Small intestine (tissue), 7 donors: ENCODE measurements at regions not wholly inside any gene's neighbourhood (a gene's known extent, or its start where the extent isn't known, plus 50 kb on each side); places are given as distances from the start of the nearest gene placed in this dataset.
"Not testable (repeated sequence)": the region's sequence is repeated elsewhere in the genome, so short reads cannot be mapped to it uniquely, and the experiment has no call there.

Experiments
- DNase-seq, 2 donors: peaks; one replicate each; pipeline versions ENCODE4 v3.0.0 to v3.0.0-alpha.2; 2013
- FAIRE-seq: peaks from 2 replicates; lab custom pipeline; 2012; peaks lifted over from hg19 to GRCh38; lab: Jason Lieb, UNC
- H3K27ac ChIP-seq, 3 donors: one replicate each; pipeline ENCODE4 v1.5.1; 2013; ENCODE audit warnings: low read length in 2 of 3, mild to moderate bottlenecking in 2 of 3, control low read depth in 1 of 3, inconsistent platforms in 1 of 3, low read depth in 1 of 3, moderate library complexity in 1 of 3
- H3K27me3 ChIP-seq, 3 donors: one replicate each; pipeline ENCODE4 v1.6.1; 2013; ENCODE audit warnings: low read length in 3 of 3, inconsistent platforms in 1 of 3; ENCODE audit not compliant: control insufficient read depth in 3 of 3, insufficient read depth in 3 of 3
- H3K36me3 ChIP-seq, 3 donors: one replicate each; pipeline ENCODE4 v1.6.1; 2013; ENCODE audit warnings: low read length in 3 of 3, inconsistent platforms in 1 of 3, low read depth in 1 of 3, mild to moderate bottlenecking in 1 of 3, moderate library complexity in 1 of 3; ENCODE audit not compliant: control insufficient read depth in 3 of 3, insufficient read depth in 2 of 3
- H3K4me1 ChIP-seq, 3 donors: one replicate each; pipeline ENCODE4 v1.6.1; 2013; ENCODE audit warnings: low read length in 2 of 3, inconsistent platforms in 1 of 3, low read depth in 1 of 3, mild to moderate bottlenecking in 1 of 3, moderate library complexity in 1 of 3; ENCODE audit not compliant: control insufficient read depth in 3 of 3, insufficient read depth in 2 of 3
- H3K4me3 ChIP-seq, 3 donors: one replicate each; pipeline ENCODE4 v1.5.1; 2013; ENCODE audit warnings: low read length in 3 of 3, control low read depth in 1 of 3, inconsistent platforms in 1 of 3, low read depth in 1 of 3, mild to moderate bottlenecking in 1 of 3, moderate library complexity in 1 of 3
- H3K9me3 ChIP-seq, 2 donors: one replicate each; pipeline ENCODE4 v1.6.1; 2013; ENCODE audit warnings: low read depth in 1 of 2, low read length in 1 of 2; ENCODE audit not compliant: control insufficient read depth in 2 of 2, insufficient read depth in 1 of 2
- WGBS, 3 donors: extraction: QIAGEN DNeasy Blood & Tissue Kit; methylation state at CpG; one replicate each; pipeline ENCODE4 v1.1.7; 2013; 5-methylcytosine and 5-hydroxymethylcytosine counted together
- donor health status: healthy with polysubstance abuse.
- donor health status: control.
- donor health status: control.
- donor health status: Bipolar disorder and iron deficiency.
- donor health status: healthy.

GRCh38 chr1:94753171-94753972 is 66.8 kb upstream of the SLC44A3 start:
- FAIRE-seq (no peak), DNase-seq (no peak)
- H3K4me3 ChIP-seq: no peak overlapping the region
- H3K4me1 ChIP-seq: peaks cover 0 to 4% (median 0%) of the 10 kb centered on the region in 3 donors
- H3K27me3 ChIP-seq: no peaks in the 10 kb centered on the region
- peaks cover 0 to 7% (median 0%) of the 10 kb centered on the region in 3 donors for H3K36me3 ChIP-seq
- H3K27ac ChIP-seq: peak overlapping the region in 1 of 3 donors; percentile 19
- H3K9me3 ChIP-seq: peaks cover 0 to 4% of the 10 kb centered on the region in 2 donors
- whole genome bisulfite sequencing, 3 donors: 46 to 62% (median 58%) methylated on average over 6 of the region's 6 CpGs

- not testable (repeated sequence) for H3K4me3 ChIP-seq, DNase-seq, FAIRE-seq, H3K27me3 ChIP-seq, H3K4me1 ChIP-seq, H3K27ac ChIP-seq, H3K9me3 ChIP-seq, H3K36me3 ChIP-seq
- WGBS, 3 donors: 87 to 98% (median 91%) methylated on average over 5 of the region's 5 CpGs
These were observed 68.7 kb upstream of the SLC44A3 start for GRCh38 chr1:94751483-94751882.

- no peak for DNase-seq
- Histone ChIP-seq H3K9me3 (peaks cover 0 to 4% of the 10 kb centered on the region in 2 donors), H3K4me3 (no peak overlapping the region), H3K36me3 (peaks cover 0 to 11% (median 0%) of the 10 kb centered on the region in 3 donors), H3K27me3 (no peaks in the 10 kb centered on the region), H3K4me1 (no peaks in the 10 kb centered on the region), H3K27ac (peak overlapping the region in 1 of 3 donors; percentile 42)
- FAIRE-seq: no peak
- WGBS, 3 donors: 72 to 85% (median 78%) methylated on average over 8 of the region's 8 CpGs
These were observed 73.3 kb upstream of the SLC44A3 start for GRCh38 chr1:94746635-94747525.

GRCh38 chr1:94745742-94746141 is 74.4 kb upstream of the SLC44A3 start:
- Histone ChIP-seq H3K9me3 (peaks cover 0 to 4% of the 10 kb centered on the region in 2 donors), H3K36me3 (peaks cover 0 to 11% (median 0%) of the 10 kb centered on the region in 3 donors), H3K4me1 (no peaks in the 10 kb centered on the region), H3K27me3 (no peaks in the 10 kb centered on the region), H3K4me3 (no peak overlapping the region), H3K27ac (no peak overlapping the region)
- FAIRE-seq (no peak), DNase-seq (no peak)

GRCh38 chr1:94743862-94744261 is 76.3 kb upstream of the SLC44A3 start:
- DNase-seq (no peak), FAIRE-seq (no peak)
- Histone ChIP-seq H3K4me1 (no peaks in the 10 kb centered on the region), H3K27me3 (no peaks in the 10 kb centered on the region), H3K4me3 (no peak overlapping the region), H3K9me3 (no peaks in the 10 kb centered on the region), H3K27ac (no peak overlapping the region), H3K36me3 (peaks cover 0 to 11% (median 0%) of the 10 kb centered on the region in 3 donors)
- 56 to 92% (median 77%) methylated on average over 1 of the region's 1 CpG for WGBS, 3 donors

- FAIRE-seq (no peak), DNase-seq (no peak)
- Histone ChIP-seq H3K9me3 (no peaks in the 10 kb centered on the region), H3K4me3 (no peak overlapping the region), H3K27ac (no peak overlapping the region), H3K36me3 (peaks cover 0 to 11% (median 0%) of the 10 kb centered on the region in 3 donors), H3K27me3 (no peaks in the 10 kb centered on the region), H3K4me1 (peaks cover 0 to 7% (median 0%) of the 10 kb centered on the region in 3 donors)
- 92 to 97% (median 93%) methylated on average over 2 of the region's 2 CpGs for WGBS, 3 donors
These were observed 78.2 kb upstream of the SLC44A3 start for GRCh38 chr1:94741996-94742395.

GRCh38 chr1:94741510-94741909 is 78.6 kb upstream of the SLC44A3 start:
- WGBS, 3 donors: 53 to 58% (median 54%) methylated on average over 2 of the region's 2 CpGs
- no peak for FAIRE-seq

GRCh38 chr1:94739521-94740061 is 80.6 kb upstream of the SLC44A3 start:
- Histone ChIP-seq H3K27me3 (no peaks in the 10 kb centered on the region), H3K27ac (peak overlapping the region in 1 of 3 donors; percentile 67), H3K4me1 (peaks cover 0 to 19% (median 11%) of the 10 kb centered on the region in 3 donors), H3K36me3 (peaks cover 0 to 16% (median 0%) of the 10 kb centered on the region in 3 donors), H3K4me3 (no peak overlapping the region), H3K9me3 (no peaks in the 10 kb centered on the region)
- no peak for DNase-seq
- no peak for FAIRE-seq
- 72 to 80% (median 73%) methylated on average over 7 of the region's 7 CpGs for WGBS, 3 donors

More at GRCh38 chr1:94741510-94741909, 78.6 kb upstream of the SLC44A3 start:
- DNase-seq: no peak
- no peaks in the 10 kb centered on the region for H3K27me3 ChIP-seq
- no peaks in the 10 kb centered on the region for H3K9me3 ChIP-seq
- no peak overlapping the region for H3K4me3 ChIP-seq
- peaks cover 0 to 8% (median 0%) of the 10 kb centered on the region in 3 donors for H3K4me1 ChIP-seq
- H3K36me3 ChIP-seq: peaks cover 0 to 11% (median 0%) of the 10 kb centered on the region in 3 donors
- H3K27ac ChIP-seq: no peak overlapping the region
